ENCODE measurements at regions not wholly inside any gene's neighbourhood (a gene's known extent, or its start where the extent isn't known, plus 50 kb on each side); places are given as distances from the start of the nearest gene placed in this dataset.

DNA sequence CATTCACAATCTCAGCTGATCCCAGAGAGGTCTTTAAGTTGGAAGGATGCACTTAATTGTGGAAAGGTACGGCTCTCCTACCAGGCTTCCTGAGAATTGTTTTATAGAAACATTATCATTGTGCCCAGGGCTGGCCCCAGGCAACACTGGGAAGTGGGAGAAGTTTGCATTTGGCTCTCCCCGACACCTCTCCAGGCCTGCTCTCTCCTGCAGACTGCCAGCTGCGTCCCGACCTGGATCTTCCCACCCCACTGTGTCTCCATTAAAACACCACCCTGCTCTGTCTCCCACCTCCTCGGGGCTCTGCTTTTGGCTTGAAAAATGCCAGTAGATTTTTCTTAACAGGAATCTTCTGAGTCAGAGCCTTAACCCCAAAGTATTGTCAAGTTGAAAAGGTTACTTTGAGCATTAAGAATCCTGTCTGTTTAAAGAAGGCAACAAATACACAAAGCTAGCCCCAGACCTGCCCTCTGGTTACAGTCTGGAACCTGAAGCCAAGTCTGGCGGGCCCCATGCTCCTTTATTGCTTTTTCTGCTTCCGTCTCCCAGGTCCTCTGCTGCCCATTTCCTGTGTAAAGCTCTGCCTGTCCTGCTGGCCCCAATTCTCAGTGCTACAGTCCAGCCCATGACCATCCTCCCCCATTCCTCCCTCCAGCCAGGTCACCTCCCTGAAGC, 530.2 kb downstream of the SOX6 start:
- Histone ChIP-seq H3K36me3 (no peaks in the 10 kb centered on the region), H3K27ac (no peak overlapping the region), H3K27me3 (no peaks in the 10 kb centered on the region), H3K4me1 (peaks cover 3 to 36% (median 6%) of the 10 kb centered on the region in 3 donors), H3K9me3 (no peaks in the 10 kb centered on the region), H3K4me3 (no peak overlapping the region)
- no peak for ATAC-seq
- WGBS, 2 donors (ENCODE audit: low coverage in 1 of 2) = 70 to 74% methylated on average over 4 to 5 of the region's 7 CpGs
- TF ChIP-seq POLR2A (IDR thresholded peaks at IDR 0.05) (no peak), EP300 (IDR thresholded peaks at IDR 0.05) (no peak), POLR2AphosphoS5 (IDR thresholded peaks at IDR 0.05) (no peak)
- TF ChIP-seq, protein P1, sequence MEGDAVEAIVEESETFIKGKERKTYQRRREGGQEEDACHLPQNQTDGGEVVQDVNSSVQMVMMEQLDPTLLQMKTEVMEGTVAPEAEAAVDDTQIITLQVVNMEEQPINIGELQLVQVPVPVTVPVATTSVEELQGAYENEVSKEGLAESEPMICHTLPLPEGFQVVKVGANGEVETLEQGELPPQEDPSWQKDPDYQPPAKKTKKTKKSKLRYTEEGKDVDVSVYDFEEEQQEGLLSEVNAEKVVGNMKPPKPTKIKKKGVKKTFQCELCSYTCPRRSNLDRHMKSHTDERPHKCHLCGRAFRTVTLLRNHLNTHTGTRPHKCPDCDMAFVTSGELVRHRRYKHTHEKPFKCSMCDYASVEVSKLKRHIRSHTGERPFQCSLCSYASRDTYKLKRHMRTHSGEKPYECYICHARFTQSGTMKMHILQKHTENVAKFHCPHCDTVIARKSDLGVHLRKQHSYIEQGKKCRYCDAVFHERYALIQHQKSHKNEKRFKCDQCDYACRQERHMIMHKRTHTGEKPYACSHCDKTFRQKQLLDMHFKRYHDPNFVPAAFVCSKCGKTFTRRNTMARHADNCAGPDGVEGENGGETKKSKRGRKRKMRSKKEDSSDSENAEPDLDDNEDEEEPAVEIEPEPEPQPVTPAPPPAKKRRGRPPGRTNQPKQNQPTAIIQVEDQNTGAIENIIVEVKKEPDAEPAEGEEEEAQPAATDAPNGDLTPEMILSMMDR (IDR thresholded peaks at IDR 0.05) = no peak

DNA sequence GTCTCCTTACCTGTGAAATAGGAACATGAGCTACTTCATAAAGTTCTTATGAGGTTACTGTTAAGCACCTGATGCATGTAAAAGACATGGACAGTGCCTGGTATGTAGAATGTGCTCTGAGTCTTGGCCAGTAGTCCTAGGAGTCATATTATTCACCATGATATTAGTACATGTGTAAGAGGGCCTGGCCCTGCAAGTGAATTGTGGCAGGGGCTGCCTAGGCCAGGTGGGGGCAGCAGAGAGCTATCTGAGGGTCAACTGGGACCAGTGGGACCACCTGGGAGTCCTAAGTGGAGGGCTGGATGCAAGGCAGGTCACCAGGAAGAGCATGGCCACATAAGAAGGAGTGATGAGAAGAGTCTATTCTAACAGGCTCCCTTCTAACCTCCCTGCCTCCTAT, 529.5 kb downstream of the SOX6 start:
- no peak overlapping the region for H3K27ac ChIP-seq
- H3K9me3 ChIP-seq = no peaks in the 10 kb centered on the region
- no peaks in the 10 kb centered on the region for H3K36me3 ChIP-seq
- no peak for ATAC-seq
- no peaks in the 10 kb centered on the region for H3K27me3 ChIP-seq
- no peak overlapping the region for H3K4me3 ChIP-seq
- peaks cover 3 to 36% (median 6%) of the 10 kb centered on the region in 3 donors for H3K4me1 ChIP-seq
- TF ChIP-seq POLR2A (IDR thresholded peaks at IDR 0.05) = no peak
- TF ChIP-seq, protein P1 (IDR thresholded peaks at IDR 0.05) = peak in 2 of 4 experiments; percentile 11 to 56
- no peak for TF ChIP-seq POLR2AphosphoS5 (IDR thresholded peaks at IDR 0.05)
- TF ChIP-seq EP300 (IDR thresholded peaks at IDR 0.05) = no peak

DNA sequence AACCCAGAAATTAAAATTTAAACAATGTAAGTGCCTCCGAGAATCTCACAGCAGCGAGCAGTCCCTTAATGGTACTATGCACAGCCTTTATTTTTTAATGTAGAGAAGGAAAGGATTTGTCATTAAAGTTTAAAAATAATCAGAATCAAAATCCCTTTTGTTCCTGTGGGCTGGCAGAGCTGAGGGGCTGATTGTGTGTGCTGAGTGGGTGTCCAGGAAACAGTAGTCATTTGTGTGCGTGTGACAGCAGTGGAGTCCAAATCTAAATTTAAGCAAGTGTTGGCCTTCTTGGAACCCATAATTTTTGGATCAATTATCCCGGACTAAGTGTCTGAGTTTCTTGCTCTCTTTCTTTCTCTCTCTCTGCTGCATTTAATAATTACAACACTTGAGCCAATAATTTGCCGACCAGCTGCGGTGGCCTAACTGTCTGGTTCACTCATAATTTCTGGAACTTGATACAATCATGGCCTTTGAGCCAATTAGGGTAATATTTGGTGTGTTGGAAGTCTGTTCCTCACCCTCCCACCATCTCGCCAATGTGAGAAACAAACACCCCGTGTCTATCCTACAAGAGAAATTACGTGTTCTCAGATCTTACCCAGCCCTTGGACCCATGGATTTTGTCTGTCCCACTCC, 528.0 kb downstream of the SOX6 start:
- TF ChIP-seq POLR2AphosphoS5 (IDR thresholded peaks at IDR 0.05) = no peak
- no peak for TF ChIP-seq POLR2A (IDR thresholded peaks at IDR 0.05)
- no peak for TF ChIP-seq EP300 (IDR thresholded peaks at IDR 0.05)
- TF ChIP-seq, protein P1 (IDR thresholded peaks at IDR 0.05) = no peak
- Histone ChIP-seq H3K9me3 (no peaks in the 10 kb centered on the region), H3K27me3 (no peaks in the 10 kb centered on the region), H3K36me3 (no peaks in the 10 kb centered on the region), H3K27ac (no peak overlapping the region), H3K4me1 (peaks cover 3 to 36% (median 6%) of the 10 kb centered on the region in 3 donors), H3K4me3 (no peak overlapping the region)
- 47 to 61% methylated on average over 5 to 9 of the region's 9 CpGs for WGBS, 2 donors (ENCODE audit: low coverage in 1 of 2)
- no peak for ATAC-seq

DNA sequence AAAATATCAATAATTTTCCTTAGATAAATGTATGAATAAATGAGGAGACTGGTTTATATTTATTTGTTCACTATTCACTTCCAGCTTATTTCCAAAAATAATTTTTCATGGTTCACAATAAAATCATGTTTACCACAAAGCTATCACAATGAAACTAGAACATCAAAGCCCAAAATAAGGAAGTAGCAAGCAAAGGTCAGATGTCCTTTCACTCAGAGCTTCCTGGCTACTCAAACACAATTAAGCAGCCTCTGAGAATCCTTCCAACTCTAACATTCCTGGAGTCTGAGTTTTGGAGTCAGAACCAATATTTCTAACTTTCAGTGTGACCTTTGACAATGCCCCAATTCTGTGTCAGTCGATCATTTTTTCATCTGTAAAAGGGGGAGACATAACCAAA, 527.0 kb downstream of the SOX6 start:
- Histone ChIP-seq H3K4me3 (no peak overlapping the region), H3K36me3 (no peaks in the 10 kb centered on the region), H3K27me3 (no peaks in the 10 kb centered on the region), H3K9me3 (no peaks in the 10 kb centered on the region), H3K27ac (no peak overlapping the region), H3K4me1 (peaks cover 3 to 36% (median 6%) of the 10 kb centered on the region in 3 donors)
- no peak for ATAC-seq
- TF ChIP-seq POLR2A (IDR thresholded peaks at IDR 0.05) (no peak), POLR2AphosphoS5 (IDR thresholded peaks at IDR 0.05) (no peak), EP300 (IDR thresholded peaks at IDR 0.05) (no peak)
- TF ChIP-seq, protein P1 (IDR thresholded peaks at IDR 0.05) = no peak
- WGBS, 2 donors (ENCODE audit: low coverage in 1 of 2) = 44% methylated on average over 1 of the region's 1 CpG; no CpG with 5 or more reads in 1 of the 2 donors
